ENCODE measurements at regions not wholly inside any gene's neighbourhood (a gene's known extent, or its start where the extent isn't known, plus 50 kb on each side); places are given as distances from the start of the nearest gene placed in this dataset.

- TF ChIP-seq, protein P1, sequence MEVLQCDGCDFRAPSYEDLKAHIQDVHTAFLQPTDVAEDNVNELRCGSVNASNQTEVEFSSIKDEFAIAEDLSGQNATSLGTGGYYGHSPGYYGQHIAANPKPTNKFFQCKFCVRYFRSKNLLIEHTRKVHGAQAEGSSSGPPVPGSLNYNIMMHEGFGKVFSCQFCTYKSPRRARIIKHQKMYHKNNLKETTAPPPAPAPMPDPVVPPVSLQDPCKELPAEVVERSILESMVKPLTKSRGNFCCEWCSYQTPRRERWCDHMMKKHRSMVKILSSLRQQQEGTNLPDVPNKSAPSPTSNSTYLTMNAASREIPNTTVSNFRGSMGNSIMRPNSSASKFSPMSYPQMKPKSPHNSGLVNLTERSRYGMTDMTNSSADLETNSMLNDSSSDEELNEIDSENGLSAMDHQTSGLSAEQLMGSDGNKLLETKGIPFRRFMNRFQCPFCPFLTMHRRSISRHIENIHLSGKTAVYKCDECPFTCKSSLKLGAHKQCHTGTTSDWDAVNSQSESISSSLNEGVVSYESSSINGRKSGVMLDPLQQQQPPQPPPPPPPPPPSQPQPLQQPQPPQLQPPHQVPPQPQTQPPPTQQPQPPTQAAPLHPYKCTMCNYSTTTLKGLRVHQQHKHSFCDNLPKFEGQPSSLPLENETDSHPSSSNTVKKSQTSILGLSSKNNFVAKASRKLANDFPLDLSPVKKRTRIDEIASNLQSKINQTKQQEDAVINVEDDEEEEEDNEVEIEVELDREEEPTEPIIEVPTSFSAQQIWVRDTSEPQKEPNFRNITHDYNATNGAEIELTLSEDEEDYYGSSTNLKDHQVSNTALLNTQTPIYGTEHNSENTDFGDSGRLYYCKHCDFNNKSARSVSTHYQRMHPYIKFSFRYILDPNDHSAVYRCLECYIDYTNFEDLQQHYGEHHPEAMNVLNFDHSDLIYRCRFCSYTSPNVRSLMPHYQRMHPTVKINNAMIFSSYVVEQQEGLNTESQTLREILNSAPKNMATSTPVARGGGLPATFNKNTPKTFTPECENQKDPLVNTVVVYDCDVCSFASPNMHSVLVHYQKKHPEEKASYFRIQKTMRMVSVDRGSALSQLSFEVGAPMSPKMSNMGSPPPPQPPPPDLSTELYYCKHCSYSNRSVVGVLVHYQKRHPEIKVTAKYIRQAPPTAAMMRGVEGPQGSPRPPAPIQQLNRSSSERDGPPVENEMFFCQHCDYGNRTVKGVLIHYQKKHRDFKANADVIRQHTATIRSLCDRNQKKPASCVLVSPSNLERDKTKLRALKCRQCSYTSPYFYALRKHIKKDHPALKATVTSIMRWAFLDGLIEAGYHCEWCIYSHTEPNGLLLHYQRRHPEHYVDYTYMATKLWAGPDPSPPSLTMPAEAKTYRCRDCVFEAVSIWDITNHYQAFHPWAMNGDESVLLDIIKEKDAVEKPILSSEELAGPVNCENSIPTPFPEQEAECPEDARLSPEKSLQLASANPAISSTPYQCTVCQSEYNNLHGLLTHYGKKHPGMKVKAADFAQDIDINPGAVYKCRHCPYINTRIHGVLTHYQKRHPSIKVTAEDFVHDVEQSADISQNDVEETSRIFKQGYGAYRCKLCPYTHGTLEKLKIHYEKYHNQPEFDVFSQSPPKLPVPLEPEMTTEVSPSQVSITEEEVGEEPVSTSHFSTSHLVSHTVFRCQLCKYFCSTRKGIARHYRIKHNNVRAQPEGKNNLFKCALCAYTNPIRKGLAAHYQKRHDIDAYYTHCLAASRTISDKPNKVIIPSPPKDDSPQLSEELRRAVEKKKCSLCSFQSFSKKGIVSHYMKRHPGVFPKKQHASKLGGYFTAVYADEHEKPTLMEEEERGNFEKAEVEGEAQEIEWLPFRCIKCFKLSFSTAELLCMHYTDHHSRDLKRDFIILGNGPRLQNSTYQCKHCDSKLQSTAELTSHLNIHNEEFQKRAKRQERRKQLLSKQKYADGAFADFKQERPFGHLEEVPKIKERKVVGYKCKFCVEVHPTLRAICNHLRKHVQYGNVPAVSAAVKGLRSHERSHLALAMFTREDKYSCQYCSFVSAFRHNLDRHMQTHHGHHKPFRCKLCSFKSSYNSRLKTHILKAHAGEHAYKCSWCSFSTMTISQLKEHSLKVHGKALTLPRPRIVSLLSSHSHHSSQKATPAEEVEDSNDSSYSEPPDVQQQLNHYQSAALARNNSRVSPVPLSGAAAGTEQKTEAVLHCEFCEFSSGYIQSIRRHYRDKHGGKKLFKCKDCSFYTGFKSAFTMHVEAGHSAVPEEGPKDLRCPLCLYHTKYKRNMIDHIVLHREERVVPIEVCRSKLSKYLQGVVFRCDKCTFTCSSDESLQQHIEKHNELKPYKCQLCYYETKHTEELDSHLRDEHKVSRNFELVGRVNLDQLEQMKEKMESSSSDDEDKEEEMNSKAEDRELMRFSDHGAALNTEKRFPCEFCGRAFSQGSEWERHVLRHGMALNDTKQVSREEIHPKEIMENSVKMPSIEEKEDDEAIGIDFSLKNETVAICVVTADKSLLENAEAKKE (CRISPR knock-in tag; IDR thresholded peaks at IDR 0.05): no peak
- TF ChIP-seq, protein P2, sequence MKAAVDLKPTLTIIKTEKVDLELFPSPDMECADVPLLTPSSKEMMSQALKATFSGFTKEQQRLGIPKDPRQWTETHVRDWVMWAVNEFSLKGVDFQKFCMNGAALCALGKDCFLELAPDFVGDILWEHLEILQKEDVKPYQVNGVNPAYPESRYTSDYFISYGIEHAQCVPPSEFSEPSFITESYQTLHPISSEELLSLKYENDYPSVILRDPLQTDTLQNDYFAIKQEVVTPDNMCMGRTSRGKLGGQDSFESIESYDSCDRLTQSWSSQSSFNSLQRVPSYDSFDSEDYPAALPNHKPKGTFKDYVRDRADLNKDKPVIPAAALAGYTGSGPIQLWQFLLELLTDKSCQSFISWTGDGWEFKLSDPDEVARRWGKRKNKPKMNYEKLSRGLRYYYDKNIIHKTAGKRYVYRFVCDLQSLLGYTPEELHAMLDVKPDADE (IDR thresholded peaks at IDR 0.05): no peak
- TF ChIP-seq POLR2AphosphoS5 (IDR thresholded peaks at IDR 0.05; ENCODE audit: low read depth): no peak
- TF ChIP-seq EZH2 (IDR thresholded peaks at IDR 0.05; ENCODE audit: low read depth, unreplicated experiment): no peak
- no peak for TF ChIP-seq ZNF114 (CRISPR knock-in tag; IDR thresholded peaks at IDR 0.05)
- no peak for TF ChIP-seq REST (IDR thresholded peaks at IDR 0.05; ENCODE audit: unreplicated experiment)
These were observed 182.5 kb downstream of the RHOU start (continued) for GRCh38 chr1:228917755-228918154.

Data from GM23338 (cell line).